K562 (cell line): ENCODE measurements at regions not wholly inside any gene's neighbourhood (a gene's known extent, or its start where the extent isn't known, plus 50 kb on each side); places are given as distances from the start of the nearest gene placed in this dataset.

ENCODE experiments used
- ATAC-seq: fragments of 200-7000 bp; cut with Tn5 transposase; 3 replicates; pipeline ENCODE4 v1.9.1; 2020; ENCODE audit warnings: moderate library complexity
- BruUV-seq: library from RNA; stranded (reverse); fragments of 400-500 nt; replicated peaks from 2 replicates; lab custom pipeline; 2021; lab: Mats Ljungman, UMichigan
- CTCF ChIA-PET: fragments of 300-600 bp; formaldehyde crosslinking; extraction: SDS; loops from one replicate; lab custom pipeline; 2021; ENCODE audit warnings: low intra/inter-chr PET ratio; lab: Yijun Ruan, JAX
- POLR2A ChIA-PET: fragments of 300-600, 350-650 bp; sonication (Branson Sonifier 250); formaldehyde crosslinking; extraction: SDS; loops from one replicate; lab custom pipeline; 2021; ENCODE audit warnings: antibody characterized with exemption, inconsistent platforms; lab: Yijun Ruan, JAX
- DNase-seq, 4 experiments: peaks; one replicate each; pipeline versions ENCODE4 v3.0.0 to v3.0.0-alpha.2; 2011 to 2018; ENCODE audit warnings: low spot score in 3 of 4, mixed read lengths in 3 of 4; ENCODE audit errors: extremely low read depth in 1 of 4
- FAIRE-seq: peaks from 2 replicates; lab custom pipeline; 2011; peaks lifted over from hg19 to GRCh38; lab: Jason Lieb, UNC
- H2AFZ ChIP-seq: 2 replicates; pipeline ENCODE4 v1.6.0; 2011; ENCODE audit warnings: low read depth, low read length, control low read depth, inconsistent platforms
- H3K27ac ChIP-seq: fragments of 200-600 bp; 3 replicates; pipeline ENCODE4 v1.8.0; 2011; ENCODE audit warnings: low read depth, mild to moderate bottlenecking, control low read depth, inconsistent platforms, low read length, moderate library complexity, mixed read lengths; ENCODE audit errors: extremely low read depth
- H3K27me3 ChIP-seq, 2 experiments: fragments of 300-600 bp in 1 of 2; 2 replicates in 1 of 2; 3 replicates in 1 of 2; pipeline versions ENCODE4 v1.6.0 to v1.8.0; 2011; ENCODE audit warnings: inconsistent platforms in 2 of 2, low read length in 2 of 2, mild to moderate bottlenecking in 1 of 2, mixed read lengths in 1 of 2, moderate library complexity in 1 of 2; ENCODE audit not compliant: control insufficient read depth in 2 of 2, insufficient read depth in 2 of 2
- H3K36me3 ChIP-seq: fragments of 300-600 bp; 3 replicates; pipeline ENCODE4 v1.8.0; 2011; ENCODE audit warnings: mild to moderate bottlenecking, low read length, inconsistent platforms; ENCODE audit not compliant: control insufficient read depth, insufficient read depth
- H3K4me1 ChIP-seq, 2 experiments: fragments of 200-600 bp in 1 of 2; replicated peaks in 1 of 2; 2 replicates in 1 of 2; 3 replicates in 1 of 2; pipeline versions ENCODE4 v1.5.1 to v1.8.0; 2011; ENCODE audit warnings: inconsistent platforms in 2 of 2, low read length in 2 of 2, mild to moderate bottlenecking in 1 of 2, mixed read lengths in 1 of 2, moderate library complexity in 1 of 2; ENCODE audit not compliant: control insufficient read depth in 2 of 2, insufficient read depth in 2 of 2
- H3K4me2 ChIP-seq: 2 replicates; pipeline ENCODE4 v1.6.1; 2011; ENCODE audit warnings: low read length, control low read depth, inconsistent platforms, mixed read lengths; ENCODE audit not compliant: insufficient read depth
- H3K4me3 ChIP-seq: fragments of 200-600 bp; sonication (generic), shearing (Covaris generic); 2 replicates; pipeline ENCODE4 v1.5.1; 2016; ENCODE audit warnings: control low read depth, inconsistent platforms
- H3K79me2 ChIP-seq: fragments of 200-600 bp; 3 replicates; pipeline ENCODE4 v1.8.0; 2011; ENCODE audit warnings: low read length, inconsistent platforms; ENCODE audit not compliant: control insufficient read depth, insufficient read depth
- H3K9ac ChIP-seq, 2 experiments: 2 replicates each; pipeline versions ENCODE4 v1.6.0 to v1.6.1; 2011; ENCODE audit warnings: low read depth in 2 of 2, low read length in 2 of 2, control low read depth in 1 of 2, inconsistent platforms in 1 of 2, mild to moderate bottlenecking in 1 of 2, mixed read lengths in 1 of 2; ENCODE audit not compliant: insufficient read depth in 1 of 2
- H3K9me1 ChIP-seq: one replicate; pipeline ENCODE4 v1.6.0; 2011; ENCODE audit warnings: inconsistent platforms, mild to moderate bottlenecking, low read length, moderate library complexity; ENCODE audit not compliant: control insufficient read depth, insufficient read depth
- H3K9me3 ChIP-seq: replicated peaks from 2 replicates; pipeline ENCODE4 v1.5.1; 2011; ENCODE audit warnings: low read depth, low read length, inconsistent platforms; ENCODE audit not compliant: control insufficient read depth, insufficient read depth
- H4K20me1 ChIP-seq: replicated peaks from 2 replicates; pipeline ENCODE4 v1.6.1; 2011; ENCODE audit warnings: low read length, inconsistent platforms, mixed read lengths; ENCODE audit not compliant: control insufficient read depth, insufficient read depth
- CHAMP1 ChIP-seq: fragments of 450-650 bp; IDR thresholded peaks from 2 replicates; pipeline ENCODE4 v1.6.1; 2016; ENCODE audit warnings: mild to moderate bottlenecking
- EWSR1 ChIP-seq: fragments of 450-650 bp; IDR thresholded peaks from 2 replicates; pipeline ENCODE4 v1.6.1; 2018; ENCODE audit warnings: borderline replicate concordance, mild to moderate bottlenecking, low read depth, moderate library complexity; ENCODE audit not compliant: partially characterized antibody
- SNRNP70 ChIP-seq: fragments of 200-400 bp; formaldehyde crosslinking; optimal IDR thresholded peaks from 2 replicates; pipeline ENCODE3; 2017; ENCODE audit warnings: low read depth, low read length
- ZFP30 ChIP-seq: fragments of 250-450 bp; sonication (Bioruptor Pico); IDR thresholded peaks from 2 replicates; pipeline ENCODE4 v1.8.0; 2022; ENCODE audit warnings: moderate library complexity, mild to moderate bottlenecking, inconsistent platforms, borderline replicate concordance
- WGBS: fragments of 100-300 bp; shearing (Covaris generic); methylation state at CpG from one replicate; pipeline ENCODE4 v1.1.6; 2016; ENCODE audit warnings: low coverage, mixed read lengths; ENCODE audit not compliant: insufficient coverage; ENCODE audit errors: missing lambda C conversion rate; 5-methylcytosine and 5-hydroxymethylcytosine counted together
- in situ Hi-C: fragments of 300-500 bp; cut with MboI; formaldehyde crosslinking; loops from 4 replicates; pipeline ENCODE4 v1.15.0; 2018; ENCODE audit warnings: inconsistent platforms, mixed read lengths
- intact Hi-C: fragments of 100-400 bp; cut with micrococcal nuclease; formaldehyde crosslinking; loops from 2 replicates; pipeline ENCODE4 v1.14.2; 2022
- TF ChIP-seq, protein P1 (sequence below): fragments of 250-450 bp; sonication (Bioruptor Pico); IDR thresholded peaks from 2 replicates; pipeline ENCODE4 v1.4.0; 2020; ENCODE audit warnings: borderline replicate concordance

DNA sequence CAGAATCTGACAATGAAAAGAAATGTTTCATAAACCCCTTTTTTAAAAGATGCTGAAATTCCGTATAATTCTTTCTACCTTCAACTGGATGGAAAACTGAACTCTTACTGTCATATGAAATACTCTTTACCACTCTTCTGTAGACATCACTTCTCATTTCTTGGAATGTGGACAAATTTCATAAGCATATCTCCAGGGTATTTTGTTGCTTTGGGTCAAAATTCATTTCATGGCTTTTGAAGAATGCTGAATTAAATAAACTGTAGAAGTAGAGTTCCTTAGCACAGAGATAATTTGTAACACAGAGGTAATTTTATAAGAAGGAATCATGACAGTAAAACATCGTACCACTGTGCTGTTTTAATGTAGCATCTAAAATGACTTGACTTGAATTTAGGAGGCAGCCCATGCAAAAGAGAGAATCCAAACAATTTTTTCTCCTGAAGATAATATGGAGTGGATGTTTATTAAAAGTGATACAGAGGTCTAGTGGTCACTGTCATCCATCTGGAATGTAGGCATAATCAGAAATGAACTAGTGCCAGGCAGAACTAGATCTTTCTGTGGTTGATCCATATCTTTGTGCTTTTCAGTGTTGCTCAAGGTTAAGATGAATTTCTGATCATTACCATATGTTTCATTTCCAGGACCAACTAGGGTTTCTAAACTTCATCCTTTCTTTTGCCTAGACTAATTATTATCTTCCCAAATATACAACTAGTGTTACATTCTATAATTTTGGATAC is 492.0 kb downstream of the KIF20B start (continued):
- TF ChIP-seq, protein P1, sequence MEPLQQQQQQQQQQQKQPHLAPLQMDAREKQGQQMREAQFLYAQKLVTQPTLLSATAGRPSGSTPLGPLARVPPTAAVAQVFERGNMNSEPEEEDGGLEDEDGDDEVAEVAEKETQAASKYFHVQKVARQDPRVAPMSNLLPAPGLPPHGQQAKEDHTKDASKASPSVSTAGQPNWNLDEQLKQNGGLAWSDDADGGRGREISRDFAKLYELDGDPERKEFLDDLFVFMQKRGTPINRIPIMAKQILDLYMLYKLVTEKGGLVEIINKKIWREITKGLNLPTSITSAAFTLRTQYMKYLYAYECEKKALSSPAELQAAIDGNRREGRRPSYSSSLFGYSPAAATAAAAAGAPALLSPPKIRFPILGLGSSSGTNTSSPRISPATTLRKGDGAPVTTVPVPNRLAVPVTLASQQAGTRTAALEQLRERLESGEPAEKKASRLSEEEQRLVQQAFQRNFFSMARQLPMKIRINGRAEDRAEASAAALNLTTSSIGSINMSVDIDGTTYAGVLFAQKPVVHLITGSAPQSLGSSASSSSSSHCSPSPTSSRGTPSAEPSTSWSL: no peak
- TF ChIP-seq CHAMP1: no peak
- TF ChIP-seq ZFP30 (CRISPR knock-in tag): no peak
- TF ChIP-seq SNRNP70: no peak

GRCh38 chr10:90195288-90195840 is 494.0 kb downstream of the KIF20B start:
- ATAC-seq: no peak
- ChIA-PET CTCF (no interaction called here), POLR2A (no interaction called here)
- Histone ChIP-seq H2AFZ (no peak overlapping the region), H3K9me3 (no peaks in the 10 kb centered on the region), H3K27ac (no peak overlapping the region), H3K9me1 (no peaks in the 10 kb centered on the region), H3K4me1 (no peaks in the 10 kb centered on the region), H3K4me3 (no peak overlapping the region), H4K20me1 (no peaks in the 10 kb centered on the region), H3K9ac (no peak overlapping the region), H3K4me2 (no peak overlapping the region), H3K79me2 (no peaks in the 10 kb centered on the region), H3K27me3 (no peaks in the 10 kb centered on the region), H3K36me3 (no peaks in the 10 kb centered on the region)
- no peak for FAIRE-seq
- TF ChIP-seq EWSR1: no peak
- in situ Hi-C loops: no loop called here
- WGBS: 0% methylated on average over 2 of the region's 3 CpGs
- no peak for DNase-seq
- no TSS peak for BruUV-seq
- intact Hi-C loops: no loop called here
